HepG2 (cell line): ENCODE measurements at regions not wholly inside any gene's neighbourhood (a gene's known extent, or its start where the extent isn't known, plus 50 kb on each side); places are given as distances from the start of the nearest gene placed in this dataset.

Experiments used
- ATAC-seq: fragments of 200-7000 bp; cut with Tn5 transposase; 3 replicates; pipeline ENCODE4 v1.9.1; 2020; ENCODE audit warnings: mild to moderate bottlenecking, moderate library complexity
- BruUV-seq: library from RNA; stranded (reverse); fragments of 400-500 nt; replicated peaks from 2 replicates; lab custom pipeline; 2021; lab: Mats Ljungman, UMichigan
- CTCF ChIA-PET: fragments of 300-600 bp; formaldehyde crosslinking; extraction: SDS; loops from one replicate; lab custom pipeline; 2021; ENCODE audit warnings: low total read pairs, inconsistent platforms, low intra/inter-chr PET ratio; lab: Yijun Ruan, JAX
- POLR2A ChIA-PET: fragments of 350-600 bp; sonication (Branson Sonifier 250); formaldehyde crosslinking; loops from one replicate; lab custom pipeline; 2020; ENCODE audit warnings: antibody characterized with exemption, inconsistent platforms; lab: Yijun Ruan, JAX
- DNase-seq: peaks from one replicate; pipeline ENCODE4 v3.0.0-alpha.2; 2015; ENCODE audit warnings: low spot score
- FAIRE-seq: peaks from 3 replicates; lab custom pipeline; 2011; peaks lifted over from hg19 to GRCh38; lab: Jason Lieb, UNC
- H2AFZ ChIP-seq: one replicate; pipeline ENCODE4 v1.6.1; 2011; ENCODE audit warnings: low read length, inconsistent platforms
- H3K27ac ChIP-seq: fragments of 300-600 bp; 3 replicates; pipeline ENCODE4 v1.8.0; 2011; ENCODE audit warnings: mixed run types, mild to moderate bottlenecking, mixed read lengths, low read length, inconsistent platforms; ENCODE audit not compliant: insufficient read depth; ENCODE audit errors: extremely low read length
- H3K27me3 ChIP-seq, 2 experiments: fragments of 200-600 bp in 1 of 2; 2 replicates in 1 of 2; 3 replicates in 1 of 2; pipeline versions ENCODE4 v1.6.0 to v1.8.0; 2011; ENCODE audit warnings: low read length in 2 of 2, mild to moderate bottlenecking in 2 of 2, moderate library complexity in 2 of 2, inconsistent platforms in 1 of 2; ENCODE audit not compliant: insufficient read depth in 2 of 2, control insufficient read depth in 1 of 2
- H3K36me3 ChIP-seq, 2 experiments: fragments of 200-600 bp in 1 of 2; replicated peaks in 1 of 2; 2 replicates in 1 of 2; 3 replicates in 1 of 2; pipeline versions ENCODE4 v1.5.1 to v1.8.0; 2011; ENCODE audit warnings: low read length in 2 of 2, inconsistent platforms in 1 of 2; ENCODE audit not compliant: insufficient read depth in 2 of 2, control insufficient read depth in 1 of 2
- H3K4me1 ChIP-seq: 2 replicates; pipeline ENCODE4 v1.5.1; 2012; ENCODE audit warnings: low read length, inconsistent platforms; ENCODE audit not compliant: insufficient read depth
- H3K4me2 ChIP-seq: 2 replicates; pipeline ENCODE4 v1.6.0; 2011; ENCODE audit warnings: low read depth, low read length, inconsistent platforms
- H3K4me3 ChIP-seq, 3 experiments: fragments of 200-600 bp in 1 of 3; sonication (generic), shearing (Covaris generic) in 1 of 3; replicated peaks in 1 of 3; 2 replicates each; pipeline ENCODE4 v1.5.1; 2011 to 2016; ENCODE audit warnings: low read length in 3 of 3, inconsistent platforms in 2 of 3, low read depth in 2 of 3, mild to moderate bottlenecking in 2 of 3, control low read depth in 1 of 3, mixed read lengths in 1 of 3; ENCODE audit not compliant: insufficient read depth in 1 of 3
- H3K79me2 ChIP-seq: one replicate; pipeline ENCODE4 v1.6.1; 2011; ENCODE audit warnings: low read length, inconsistent platforms; ENCODE audit not compliant: insufficient read depth
- H3K9ac ChIP-seq: 2 replicates; pipeline ENCODE4 v1.6.0; 2011; ENCODE audit warnings: mild to moderate bottlenecking, low read depth, low read length, inconsistent platforms; ENCODE audit not compliant: insufficient read depth
- H3K9me3 ChIP-seq: 2 replicates; pipeline ENCODE4 v1.5.1; 2012; ENCODE audit warnings: mild to moderate bottlenecking, low read length
- H4K20me1 ChIP-seq: 2 replicates; pipeline ENCODE4 v1.6.0; 2011; ENCODE audit warnings: inconsistent platforms, mild to moderate bottlenecking, low read length, moderate library complexity; ENCODE audit not compliant: insufficient read depth
- ARID5B ChIP-seq: IDR thresholded peaks from 2 replicates; pipeline ENCODE4 v1.4.0; 2020; ENCODE audit warnings: mild to moderate bottlenecking, missing genetic modification reagents
- BHLHE40 ChIP-seq: IDR thresholded peaks from 2 replicates; pipeline ENCODE4 v1.6.1; 2011; ENCODE audit warnings: low read length, improper control_type of control experiment
- DPF2 ChIP-seq: sonication (generic); formaldehyde crosslinking; IDR thresholded peaks from 2 replicates; pipeline ENCODE4 v1.4.0; 2020; ENCODE audit warnings: mild to moderate bottlenecking, low read depth, missing genetic modification reagents, borderline replicate concordance
- HDAC6 ChIP-seq: fragments of 200-600 bp; sonication (generic); IDR thresholded peaks from 2 replicates; pipeline ENCODE4 v1.7.0; 2017; ENCODE audit warnings: mild to moderate bottlenecking, antibody characterized with exemption, low read length, low read depth
- NR2C2 ChIP-seq: sonication (generic); formaldehyde crosslinking; IDR thresholded peaks from 2 replicates; pipeline ENCODE4 v1.4.0; 2020; ENCODE audit warnings: missing genetic modification reagents, mild to moderate bottlenecking, moderate library complexity, borderline replicate concordance
- SP1 ChIP-seq, 2 experiments: fragments of 450-650 bp in 1 of 2; sonication (generic) in 1 of 2; formaldehyde crosslinking in 1 of 2; IDR thresholded peaks; 2 replicates each; pipeline versions ENCODE4 v1.4.0 to v1.6.1; 2016 to 2020; ENCODE audit warnings: missing genetic modification reagents in 1 of 2
- TAF15 ChIP-seq: fragments of 200-400 bp; formaldehyde crosslinking; IDR thresholded peaks from one replicate; pipeline ENCODE4 v1.6.1; 2018; ENCODE audit warnings: mild to moderate bottlenecking, low read depth, low read length; ENCODE audit not compliant: poor library complexity, severe bottlenecking
- TARDBP ChIP-seq: sonication (generic); formaldehyde crosslinking; IDR thresholded peaks from 2 replicates; pipeline ENCODE4 v1.8.0; 2022; ENCODE audit warnings: mild to moderate bottlenecking, missing genetic modification reagents
- ZBTB25 ChIP-seq: IDR thresholded peaks from 2 replicates; pipeline ENCODE4 v1.6.1; 2018; ENCODE audit warnings: missing genetic modification reagents
- ZNF337 ChIP-seq: sonication (generic); formaldehyde crosslinking; IDR thresholded peaks from 2 replicates; pipeline ENCODE4 v1.5.1; 2020; ENCODE audit warnings: missing genetic modification reagents, low read depth, mild to moderate bottlenecking, borderline replicate concordance
- ZNF549 ChIP-seq: sonication (generic); formaldehyde crosslinking; IDR thresholded peaks from 2 replicates; pipeline ENCODE4 v1.5.0; 2020; ENCODE audit warnings: missing genetic modification reagents
- ZNF709 ChIP-seq: sonication (generic); formaldehyde crosslinking; IDR thresholded peaks from 2 replicates; pipeline ENCODE4 v1.5.0; 2020; ENCODE audit warnings: mild to moderate bottlenecking, missing genetic modification reagents
- ZNF792 ChIP-seq: IDR thresholded peaks from 2 replicates; pipeline ENCODE4 v1.6.1; 2016
- ZNF841 ChIP-seq: sonication (generic); formaldehyde crosslinking; IDR thresholded peaks from 2 replicates; pipeline ENCODE4 v1.8.1; 2023; ENCODE audit warnings: missing genetic modification reagents, borderline replicate concordance
- ZNF850 ChIP-seq: sonication (generic); formaldehyde crosslinking; conservative IDR thresholded peaks from 2 replicates; pipeline ENCODE4 v1.9.0; 2021; ENCODE audit warnings: mild to moderate bottlenecking, missing genetic modification reagents
- WGBS: methylation state at CpG from one replicate; pipeline ENCODE4 v1.1.6; 2017; ENCODE audit warnings: low lambda C conversion rate; 5-methylcytosine and 5-hydroxymethylcytosine counted together
- in situ Hi-C: cut with HindIII; loops from 2 replicates; pipeline ENCODE4 v1.10.0; 2017; ENCODE audit warnings: low pct_unique_long_range_greater_than_20kb; ENCODE audit not compliant: extremely low pct_ligation_motif_present
- intact Hi-C: fragments of 100-400 bp; cut with micrococcal nuclease; formaldehyde crosslinking; loops from one replicate; pipeline ENCODE4 v1.10.0; 2022; ENCODE audit not compliant: unreplicated experiment

- Histone ChIP-seq H3K9ac (no peak overlapping the region), H3K27ac (no peak overlapping the region), H3K9me3 (no peaks in the 10 kb centered on the region), H4K20me1 (no peaks in the 10 kb centered on the region), H3K4me2 (no peak overlapping the region), H2AFZ (no peak overlapping the region), H3K27me3 (no peaks in the 10 kb centered on the region), H3K79me2 (no peaks in the 10 kb centered on the region), H3K4me3 (no peak overlapping the region), H3K4me1 (no peaks in the 10 kb centered on the region), H3K36me3 (no peaks in the 10 kb centered on the region)
- ATAC-seq (no peak), FAIRE-seq (no peak), DNase-seq (no peak)
- TF ChIP-seq ZNF841 (CRISPR knock-in tag) = no peak
- no peak for TF ChIP-seq DPF2 (CRISPR knock-in tag)
- TF ChIP-seq ZBTB25 (CRISPR knock-in tag) = no peak
- TF ChIP-seq SP1 (IDR thresholded peaks at IDR 0.05) = no peak
- no peak for TF ChIP-seq SP1 (CRISPR knock-in tag; IDR thresholded peaks at IDR 0.05)
- no peak for TF ChIP-seq ZNF337 (CRISPR knock-in tag)
- TF ChIP-seq ZNF850 (CRISPR knock-in tag) = no peak
- TF ChIP-seq ZNF792 (CRISPR knock-in tag) = no peak
- TF ChIP-seq ARID5B (CRISPR knock-in tag) = no peak
- no peak for TF ChIP-seq NR2C2 (CRISPR knock-in tag)
- TF ChIP-seq BHLHE40 = no peak
- TF ChIP-seq ZNF549 (CRISPR knock-in tag) = no peak
- TF ChIP-seq HDAC6 = no peak
- no peak for TF ChIP-seq ZNF709 (CRISPR knock-in tag)
- no peak for TF ChIP-seq TAF15
- TF ChIP-seq TARDBP = no peak
- intact Hi-C loops = no loop called here
- 35% methylated on average over 4 of the region's 4 CpGs for WGBS
- BruUV-seq = no TSS peak
- POLR2A ChIA-PET = no interaction called here
- CTCF ChIA-PET = no interaction called here
- in situ Hi-C loops = no loop called here
Measured at GRCh38 chr7:20861468-20861867, 74.8 kb upstream of the SP8 start.
